Fibroblast of the aortic adventitia (primary cell): ENCODE measurements at regions not wholly inside any gene's neighbourhood (a gene's known extent, or its start where the extent isn't known, plus 50 kb on each side); places are given as distances from the start of the nearest gene placed in this dataset.
"Not testable (repeated sequence)": the region's sequence is repeated elsewhere in the genome, so short reads cannot be mapped to it uniquely, and the experiment has no call there.

Source experiments
- DNase-seq: peaks from one replicate; pipeline ENCODE4 v3.0.0-alpha.2; 2010; ENCODE audit warnings: low read depth
- H3K4me3 ChIP-seq: 2 replicates; pipeline ENCODE4 v1.5.1; 2011; ENCODE audit warnings: low read depth, mild to moderate bottlenecking, control low read depth, low read length, moderate library complexity
- CTCF ChIP-seq: IDR thresholded peaks from 2 replicates; pipeline ENCODE4 v1.5.1; 2011; ENCODE audit warnings: mild to moderate bottlenecking, low read length, control low read depth, inconsistent platforms; ENCODE audit not compliant: insufficient read depth

GRCh38 chr2:95670686-95671085 is 78.9 kb downstream of the TRIM43 start:
- TF ChIP-seq CTCF, result no peak
- no peak for DNase-seq
- H3K4me3 ChIP-seq, result no peak overlapping the region

- not testable (repeated sequence) for H3K4me3 ChIP-seq
- DNase-seq, result peak; percentile 15
Measured at GRCh38 chr2:95671171-95671570, 79.4 kb downstream of the TRIM43 start.

GRCh38 chr2:95671992-95672391 is 80.2 kb downstream of the TRIM43 start:
- not testable (repeated sequence) for H3K4me3 ChIP-seq, DNase-seq

GRCh38 chr2:95672500-95672899 is 80.7 kb downstream of the TRIM43 start:
- DNase-seq, H3K4me3 ChIP-seq: not testable (repeated sequence)

GRCh38 chr2:95674186-95674585 is 82.4 kb downstream of the TRIM43 start:
- no peak for TF ChIP-seq CTCF
- no peak overlapping the region for H3K4me3 ChIP-seq
- DNase-seq, result no peak

GRCh38 chr2:95676573-95676972 is 84.8 kb downstream of the TRIM43 start:
- not testable (repeated sequence) for H3K4me3 ChIP-seq, DNase-seq

- no peak for DNase-seq
- TF ChIP-seq CTCF, result no peak
- H3K4me3 ChIP-seq, result no peak overlapping the region
Measured at GRCh38 chr2:95677346-95677745, 85.5 kb downstream of the TRIM43 start.

GRCh38 chr2:95677833-95678232 is 86.0 kb downstream of the TRIM43 start:
- H3K4me3 ChIP-seq, DNase-seq: not testable (repeated sequence)

GRCh38 chr2:95681158-95681557 is 89.4 kb downstream of the TRIM43 start:
- not testable (repeated sequence) for H3K4me3 ChIP-seq
- DNase-seq, result peak; percentile 17

GRCh38 chr2:95681589-95682081 is 89.8 kb downstream of the TRIM43 start:
- not testable (repeated sequence) for H3K4me3 ChIP-seq
- peak; percentile 61 for DNase-seq

- DNase-seq, result not testable (repeated sequence)
- H3K4me3 ChIP-seq, result peak overlapping the region; percentile 48
Measured at GRCh38 chr2:95682889-95683517, 91.2 kb downstream of the TRIM43 start.
